ENCODE measurements at regions not wholly inside any gene's neighbourhood (a gene's known extent, or its start where the extent isn't known, plus 50 kb on each side); places are given as distances from the start of the nearest gene placed in this dataset.

GRCh38 chr3:43872301-43872700, 181.6 kb downstream of the ABHD5 start:
- no peak for TF ChIP-seq CTCF (conservative IDR thresholded peaks at IDR 0.05)
- H3K27ac ChIP-seq, result no peak overlapping the region

- no peak overlapping the region for H3K27ac ChIP-seq
- no peak for TF ChIP-seq CTCF (conservative IDR thresholded peaks at IDR 0.05)
These were observed 182.2 kb downstream of the ABHD5 start for GRCh38 chr3:43872901-43873300.

GRCh38 chr3:43873723-43874122, 183.0 kb downstream of the ABHD5 start:
- TF ChIP-seq CTCF (conservative IDR thresholded peaks at IDR 0.05), result no peak
- H3K27ac ChIP-seq, result no peak overlapping the region

GRCh38 chr3:43874290-43874689, 183.6 kb downstream of the ABHD5 start:
- H3K27ac ChIP-seq, result no peak overlapping the region

GRCh38 chr3:43874731-43875130, 184.0 kb downstream of the ABHD5 start:
- TF ChIP-seq CTCF (conservative IDR thresholded peaks at IDR 0.05), result no peak

More at GRCh38 chr3:43874290-43874689, 183.6 kb downstream of the ABHD5 start:
- no peak for TF ChIP-seq CTCF (conservative IDR thresholded peaks at IDR 0.05)

GRCh38 chr3:43876648-43877047, 185.9 kb downstream of the ABHD5 start:
- TF ChIP-seq CTCF (conservative IDR thresholded peaks at IDR 0.05), result no peak
- H3K27ac ChIP-seq, result no peak overlapping the region

More at GRCh38 chr3:43874731-43875130, 184.0 kb downstream of the ABHD5 start:
- no peak overlapping the region for H3K27ac ChIP-seq

- TF ChIP-seq CTCF (conservative IDR thresholded peaks at IDR 0.05), result peak; percentile 69
- no peak overlapping the region for H3K27ac ChIP-seq
These were observed 188.4 kb downstream of the ABHD5 start for GRCh38 chr3:43879166-43879565.
